Right lobe of liver (tissue), 4 donors: ENCODE measurements at regions not wholly inside any gene's neighbourhood (a gene's known extent, or its start where the extent isn't known, plus 50 kb on each side); places are given as distances from the start of the nearest gene placed in this dataset.

Source experiments
- POLR2A ChIP-seq: fragments of 450-650 bp; IDR thresholded peaks from one replicate; pipeline ENCODE4 v1.6.1; 2017; ENCODE audit warnings: antibody characterized with exemption, mild to moderate bottlenecking
- TF ChIP-seq, protein P1 (sequence below), 4 donors: fragments of 200-600 bp in 3 of 4; fragments of 450-650 bp in 1 of 4; IDR thresholded peaks; one replicate each; pipeline versions ENCODE4 v1.5.1 to v1.8.0; 2016 to 2022; ENCODE audit warnings: antibody characterized with exemption in 4 of 4, mild to moderate bottlenecking in 2 of 4
- donor health status: DM: no; HTN: no; CAD: no.
- donor health status: DM: no; HTN: no; CAD: no.
- donor health status: DM: no; HTN: yes; CAD: no.

DNA sequence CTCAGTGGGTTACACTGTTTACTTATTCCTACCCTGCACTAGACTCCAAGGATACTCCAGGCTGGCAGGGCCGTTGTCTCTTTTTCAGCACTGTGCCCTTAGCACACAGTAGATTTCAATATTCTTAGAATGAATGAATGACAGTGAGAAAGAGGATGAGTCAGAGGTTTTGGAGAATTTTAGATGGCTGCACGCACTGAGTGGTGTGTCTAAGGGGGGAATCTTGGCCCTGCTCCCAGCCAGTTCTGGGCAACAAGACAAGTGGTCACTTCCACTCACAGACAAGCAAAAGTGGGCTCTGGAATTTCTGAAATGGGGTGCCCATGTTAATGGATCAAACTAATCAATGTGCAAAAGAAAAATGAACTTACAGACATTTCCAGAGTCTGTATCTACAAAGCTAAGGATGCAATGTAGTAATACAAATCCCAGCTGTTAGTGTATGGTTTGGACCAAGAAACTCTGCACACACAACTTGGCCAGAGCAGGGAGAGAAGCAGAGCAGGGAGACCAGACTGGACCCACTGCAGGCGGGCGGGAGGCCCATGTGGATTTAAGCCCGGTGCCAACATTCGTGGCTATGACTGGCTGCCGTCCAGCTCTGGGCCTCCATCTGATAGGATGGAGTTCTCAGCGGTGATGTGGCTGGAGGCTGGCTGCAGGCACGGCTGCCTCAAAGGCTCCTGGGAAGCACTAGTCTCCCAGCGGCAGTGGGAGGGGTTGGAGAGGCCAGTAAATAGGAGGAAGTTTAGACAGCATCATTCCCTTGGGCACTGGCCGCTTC lies 95.6 kb upstream of the CDYL2 start:
- TF ChIP-seq, protein P1, sequence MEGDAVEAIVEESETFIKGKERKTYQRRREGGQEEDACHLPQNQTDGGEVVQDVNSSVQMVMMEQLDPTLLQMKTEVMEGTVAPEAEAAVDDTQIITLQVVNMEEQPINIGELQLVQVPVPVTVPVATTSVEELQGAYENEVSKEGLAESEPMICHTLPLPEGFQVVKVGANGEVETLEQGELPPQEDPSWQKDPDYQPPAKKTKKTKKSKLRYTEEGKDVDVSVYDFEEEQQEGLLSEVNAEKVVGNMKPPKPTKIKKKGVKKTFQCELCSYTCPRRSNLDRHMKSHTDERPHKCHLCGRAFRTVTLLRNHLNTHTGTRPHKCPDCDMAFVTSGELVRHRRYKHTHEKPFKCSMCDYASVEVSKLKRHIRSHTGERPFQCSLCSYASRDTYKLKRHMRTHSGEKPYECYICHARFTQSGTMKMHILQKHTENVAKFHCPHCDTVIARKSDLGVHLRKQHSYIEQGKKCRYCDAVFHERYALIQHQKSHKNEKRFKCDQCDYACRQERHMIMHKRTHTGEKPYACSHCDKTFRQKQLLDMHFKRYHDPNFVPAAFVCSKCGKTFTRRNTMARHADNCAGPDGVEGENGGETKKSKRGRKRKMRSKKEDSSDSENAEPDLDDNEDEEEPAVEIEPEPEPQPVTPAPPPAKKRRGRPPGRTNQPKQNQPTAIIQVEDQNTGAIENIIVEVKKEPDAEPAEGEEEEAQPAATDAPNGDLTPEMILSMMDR (IDR thresholded peaks at IDR 0.05), result no peak
- no peak for TF ChIP-seq POLR2A
